SU-DHL-6 (cell line): ENCODE measurements at regions not wholly inside any gene's neighbourhood (a gene's known extent, or its start where the extent isn't known, plus 50 kb on each side); places are given as distances from the start of the nearest gene placed in this dataset.

Experiments used
- EZH2phosphoT487 ChIP-seq: fragments of 200-600 bp; sonication (generic), shearing (Covaris generic); conservative IDR thresholded peaks from 2 replicates; pipeline ENCODE4 v1.6.1; 2018; ENCODE audit warnings: mild to moderate bottlenecking, antibody characterized with exemption, low read length, moderate library complexity, mixed read lengths
- TF ChIP-seq, protein P1 (sequence below): fragments of 200-600 bp; sonication (generic); IDR thresholded peaks from one replicate; pipeline ENCODE4 v1.5.1; 2017; ENCODE audit warnings: antibody characterized with exemption, mild to moderate bottlenecking, low read length, moderate library complexity; ENCODE audit not compliant: insufficient read depth, poor library complexity, severe bottlenecking

DNA sequence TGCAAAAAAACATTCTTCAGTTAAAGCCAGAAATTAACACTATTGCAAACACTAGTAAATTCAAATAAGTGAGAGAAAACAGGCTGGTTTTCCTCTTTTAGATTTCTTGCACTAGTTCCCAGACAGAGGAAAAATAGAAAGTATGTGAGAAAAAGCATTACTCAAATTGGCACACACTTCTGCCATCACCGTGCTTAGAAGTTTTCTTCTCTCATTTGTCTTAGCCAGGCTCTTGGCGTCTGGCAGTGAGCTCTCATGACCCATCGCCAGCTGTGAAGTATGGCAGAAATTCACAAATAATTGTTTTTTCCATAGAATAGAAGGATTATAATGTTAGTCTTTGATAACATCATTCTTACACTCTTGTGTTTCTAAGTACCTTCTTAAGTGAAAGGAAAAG lies 515.9 kb downstream of the GBE1 start:
- TF ChIP-seq, protein P1, sequence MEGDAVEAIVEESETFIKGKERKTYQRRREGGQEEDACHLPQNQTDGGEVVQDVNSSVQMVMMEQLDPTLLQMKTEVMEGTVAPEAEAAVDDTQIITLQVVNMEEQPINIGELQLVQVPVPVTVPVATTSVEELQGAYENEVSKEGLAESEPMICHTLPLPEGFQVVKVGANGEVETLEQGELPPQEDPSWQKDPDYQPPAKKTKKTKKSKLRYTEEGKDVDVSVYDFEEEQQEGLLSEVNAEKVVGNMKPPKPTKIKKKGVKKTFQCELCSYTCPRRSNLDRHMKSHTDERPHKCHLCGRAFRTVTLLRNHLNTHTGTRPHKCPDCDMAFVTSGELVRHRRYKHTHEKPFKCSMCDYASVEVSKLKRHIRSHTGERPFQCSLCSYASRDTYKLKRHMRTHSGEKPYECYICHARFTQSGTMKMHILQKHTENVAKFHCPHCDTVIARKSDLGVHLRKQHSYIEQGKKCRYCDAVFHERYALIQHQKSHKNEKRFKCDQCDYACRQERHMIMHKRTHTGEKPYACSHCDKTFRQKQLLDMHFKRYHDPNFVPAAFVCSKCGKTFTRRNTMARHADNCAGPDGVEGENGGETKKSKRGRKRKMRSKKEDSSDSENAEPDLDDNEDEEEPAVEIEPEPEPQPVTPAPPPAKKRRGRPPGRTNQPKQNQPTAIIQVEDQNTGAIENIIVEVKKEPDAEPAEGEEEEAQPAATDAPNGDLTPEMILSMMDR, result no peak
- TF ChIP-seq EZH2phosphoT487, result no peak
